IMR-90 (cell line): ENCODE measurements at regions not wholly inside any gene's neighbourhood (a gene's known extent, or its start where the extent isn't known, plus 50 kb on each side); places are given as distances from the start of the nearest gene placed in this dataset.

Experiments
- BHLHE40 ChIP-seq: fragments of 150-350 bp; IDR thresholded peaks from 2 replicates; pipeline ENCODE4 v1.6.1; 2016; ENCODE audit warnings: mild to moderate bottlenecking, low read depth, low read length
- CEBPB ChIP-seq: IDR thresholded peaks from 2 replicates; pipeline ENCODE4 v1.6.1; 2012; ENCODE audit warnings: low read depth, low read length, improper control_type of control experiment
- CHD1 ChIP-seq: IDR thresholded peaks from 2 replicates; pipeline ENCODE4 v1.6.1; 2012; ENCODE audit warnings: low read depth, low read length, improper control_type of control experiment
- CTCF ChIP-seq: conservative IDR thresholded peaks from 2 replicates; pipeline ENCODE4 v1.5.1; 2012; ENCODE audit warnings: mild to moderate bottlenecking, low read depth, low read length, improper control_type of control experiment
- FOS ChIP-seq: fragments of 150-350 bp; IDR thresholded peaks from 2 replicates; pipeline ENCODE4 v1.6.1; 2016; ENCODE audit warnings: low read depth, low read length
- MAFK ChIP-seq: IDR thresholded peaks from 2 replicates; pipeline ENCODE4 v1.6.1; 2012; ENCODE audit warnings: low read depth, low read length, improper control_type of control experiment
- MAZ ChIP-seq: IDR thresholded peaks from 2 replicates; pipeline ENCODE4 v1.6.1; 2012; ENCODE audit warnings: low read depth, mild to moderate bottlenecking, low read length, improper control_type of control experiment, moderate library complexity, borderline replicate concordance
- NFE2L2 ChIP-seq: fragments of 150-350 bp; IDR thresholded peaks from 2 replicates; pipeline ENCODE4 v1.6.1; 2016; ENCODE audit warnings: low read depth, mild to moderate bottlenecking, low read length
- POLR2A ChIP-seq: IDR thresholded peaks from 2 replicates; pipeline ENCODE4 v1.6.1; 2012; ENCODE audit warnings: mild to moderate bottlenecking, low read depth, low read length
- RAD21 ChIP-seq: IDR thresholded peaks from 2 replicates; pipeline ENCODE4 v1.6.1; 2012; ENCODE audit warnings: low read length, improper control_type of control experiment
- RFX5 ChIP-seq: IDR thresholded peaks from 2 replicates; pipeline ENCODE4 v1.8.0; 2012; ENCODE audit warnings: low read depth, mild to moderate bottlenecking, low read length, moderate library complexity
- SMC3 ChIP-seq: fragments of 150-350 bp; IDR thresholded peaks from 2 replicates; pipeline ENCODE4 v1.6.1; 2016; ENCODE audit warnings: low read depth, mild to moderate bottlenecking, antibody characterized with exemption, low read length, moderate library complexity
- USF2 ChIP-seq: fragments of 150-350 bp; IDR thresholded peaks from 2 replicates; pipeline ENCODE4 v1.6.1; 2017; ENCODE audit warnings: mild to moderate bottlenecking, antibody characterized with exemption, low read length, low read depth

GRCh38 chr1:221994939-221995338, 253.1 kb upstream of the DUSP10 start:
- TF ChIP-seq CTCF (no peak), POLR2A (no peak), MAZ (no peak), USF2 (peak; percentile 21; the same call in 1 of the 2 replicates), CEBPB (peak; percentile 53; the same call in 1 of the 2 replicates), SMC3 (no peak), MAFK (peak; percentile 11; the same call in 1 of the 2 replicates), RAD21 (0 out of 2 replicates have a peak, but pooled peaks have one; percentile 23), RFX5 (no peak), FOS (peak; percentile 61), NFE2L2 (no peak), BHLHE40 (peak; percentile 61; the same call in 1 of the 2 replicates), CHD1 (no peak)
